Cardiac muscle cell (in vitro differentiated cells and primary cell): ENCODE measurements at regions not wholly inside any gene's neighbourhood (a gene's known extent, or its start where the extent isn't known, plus 50 kb on each side); places are given as distances from the start of the nearest gene placed in this dataset.

ENCODE experiments used
- DNase-seq, 2 donors: peaks; one replicate each; pipeline versions ENCODE4 v3.0.0 to v3.0.0-alpha.2; 2010 to 2017; ENCODE audit warnings: low read depth in 1 of 2, low spot score in 1 of 2
- H3K27ac ChIP-seq: fragments of 200-600 bp; sonication (generic); 2 replicates; pipeline ENCODE4 v1.5.1; 2016
- H3K27me3 ChIP-seq: fragments of 200-600 bp; sonication (generic); 2 replicates; pipeline ENCODE4 v1.6.0; 2016; ENCODE audit warnings: control low read depth
- H3K36me3 ChIP-seq: fragments of 200-600 bp; sonication (generic); 2 replicates; pipeline ENCODE4 v1.5.1; 2016; ENCODE audit warnings: control low read depth
- H3K4me1 ChIP-seq: fragments of 200-600 bp; sonication (generic); 2 replicates; pipeline ENCODE4 v1.8.1; 2017; ENCODE audit warnings: low read depth, mild to moderate bottlenecking, mixed run types
- H3K4me3 ChIP-seq: fragments of 200-600 bp; sonication (generic); 2 replicates; pipeline ENCODE4 v1.5.1; 2016; ENCODE audit warnings: mild to moderate bottlenecking
- H3K9me3 ChIP-seq: fragments of 200-600 bp; sonication (generic); 2 replicates; pipeline ENCODE4 v1.5.1; 2017; ENCODE audit warnings: low read depth, mild to moderate bottlenecking, control low read depth
- CTCF ChIP-seq: IDR thresholded peaks from 2 replicates; pipeline ENCODE4 v1.5.1; 2012; ENCODE audit warnings: low read depth, mild to moderate bottlenecking, low read length

- no peak for DNase-seq
- no peaks in the 10 kb centered on the region for H3K27me3 ChIP-seq
- no peak overlapping the region for H3K27ac ChIP-seq
These were observed 720.6 kb downstream of the SEMA5A start for GRCh38 chr5:8825139-8825757.

GRCh38 chr5:8826508-8826907 is 719.4 kb downstream of the SEMA5A start:
- H3K4me1 ChIP-seq = peaks cover 9% of the 10 kb centered on the region
- H3K27me3 ChIP-seq = no peaks in the 10 kb centered on the region
- H3K9me3 ChIP-seq = no peaks in the 10 kb centered on the region
- H3K27ac ChIP-seq = no peak overlapping the region
- no peak overlapping the region for H3K4me3 ChIP-seq
- H3K36me3 ChIP-seq = no peaks in the 10 kb centered on the region
- DNase-seq = no peak
- TF ChIP-seq CTCF = no peak

More at GRCh38 chr5:8825139-8825757, 720.6 kb downstream of the SEMA5A start:
- no peak overlapping the region for H3K4me3 ChIP-seq
- no peak for TF ChIP-seq CTCF
- no peaks in the 10 kb centered on the region for H3K9me3 ChIP-seq
- H3K36me3 ChIP-seq = no peaks in the 10 kb centered on the region
- H3K4me1 ChIP-seq = peaks cover 9% of the 10 kb centered on the region

- H3K27ac ChIP-seq = no peak overlapping the region
- no peaks in the 10 kb centered on the region for H3K36me3 ChIP-seq
- no peaks in the 10 kb centered on the region for H3K9me3 ChIP-seq
- no peaks in the 10 kb centered on the region for H3K27me3 ChIP-seq
- H3K4me3 ChIP-seq = no peak overlapping the region
- peaks cover 9% of the 10 kb centered on the region for H3K4me1 ChIP-seq
- DNase-seq = peak in 1 of 2 donors; percentile 39
- TF ChIP-seq CTCF = no peak
These were observed 718.2 kb downstream of the SEMA5A start for GRCh38 chr5:8827696-8828095.

- Histone ChIP-seq H3K4me3 (no peak overlapping the region), H3K27ac (peak overlapping the region; percentile 26), H3K36me3 (no peaks in the 10 kb centered on the region), H3K4me1 (peaks cover 9% of the 10 kb centered on the region), H3K9me3 (no peaks in the 10 kb centered on the region), H3K27me3 (no peaks in the 10 kb centered on the region)
- TF ChIP-seq CTCF = no peak
- peak in 1 of 2 donors; percentile 32 for DNase-seq
These were observed 717.1 kb downstream of the SEMA5A start for GRCh38 chr5:8828596-8829322.

- Histone ChIP-seq H3K4me3 (no peak overlapping the region), H3K4me1 (peaks cover 9% of the 10 kb centered on the region), H3K36me3 (no peaks in the 10 kb centered on the region), H3K27me3 (no peaks in the 10 kb centered on the region), H3K9me3 (no peaks in the 10 kb centered on the region), H3K27ac (peak overlapping the region; percentile 26)
- DNase-seq = peak; percentile 5 to 99
- TF ChIP-seq CTCF = no peak
These were observed 716.4 kb downstream of the SEMA5A start for GRCh38 chr5:8829323-8830029.
